HG02798 (cell line): ENCODE measurements at regions not wholly inside any gene's neighbourhood (a gene's known extent, or its start where the extent isn't known, plus 50 kb on each side); places are given as distances from the start of the nearest gene placed in this dataset.

Experiments
- ATAC-seq: cut with Tn5 transposase; IDR thresholded peaks from one replicate; pipeline ENCODE4 v1.9.1; 2021; ENCODE audit warnings: mild to moderate bottlenecking; ENCODE audit not compliant: unreplicated experiment, poor library complexity

DNA sequence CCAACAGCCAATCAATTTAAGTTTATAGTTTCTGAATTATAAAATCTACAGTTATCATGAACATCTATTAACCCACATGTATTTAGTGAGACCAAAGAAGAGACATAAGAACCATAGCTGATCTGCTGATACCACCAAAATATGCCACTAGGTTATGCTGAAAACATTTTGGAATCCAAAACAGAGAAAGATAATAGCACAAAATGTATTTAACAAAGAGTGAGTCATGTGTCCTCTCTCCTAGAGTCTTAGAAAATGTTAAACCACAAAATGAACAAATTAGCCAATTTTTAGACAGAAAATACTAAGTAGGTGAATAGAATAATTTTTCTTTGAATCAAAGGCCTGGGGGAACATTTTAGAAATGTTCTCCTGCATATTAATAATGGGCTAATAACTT, 527.5 kb downstream of the GPAM start:
- no peak for ATAC-seq

DNA sequence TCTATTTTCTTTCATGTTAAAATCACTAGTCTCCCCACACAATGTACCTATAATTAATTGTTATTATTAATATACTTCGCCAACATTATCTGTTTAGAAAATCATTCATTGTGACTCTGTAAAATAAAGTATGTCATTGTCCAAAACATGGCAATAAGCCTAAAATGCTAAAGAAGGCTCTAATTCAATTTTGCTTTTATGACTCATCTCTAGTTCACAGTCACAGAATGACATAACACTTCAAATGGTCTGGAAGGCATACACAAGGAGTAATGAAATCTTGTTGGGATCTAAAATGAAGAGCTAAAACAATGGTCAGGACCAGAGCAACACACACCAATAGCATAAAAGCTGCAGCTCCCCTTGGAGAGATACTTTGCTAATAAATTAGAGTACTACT, 505.8 kb downstream of the GPAM start:
- no peak for ATAC-seq

DNA sequence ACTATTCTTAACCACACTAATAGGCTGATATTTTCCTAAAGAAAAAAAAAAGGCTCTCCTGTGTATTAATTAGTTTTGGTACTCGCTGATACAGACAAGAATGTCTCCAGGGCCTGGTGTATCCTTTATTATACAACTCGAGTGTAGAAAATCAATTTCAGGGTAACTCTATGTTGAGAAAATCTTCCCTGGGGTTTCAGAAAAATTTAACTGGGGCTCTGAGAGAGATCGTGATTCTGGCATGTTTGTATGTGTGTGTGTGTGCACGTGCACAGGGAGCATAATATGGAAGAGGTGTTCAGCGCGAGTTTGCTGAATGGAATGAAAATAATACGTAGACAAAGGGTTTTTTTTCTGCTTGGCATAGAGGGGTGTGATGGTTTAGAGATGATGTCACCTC, 496.8 kb downstream of the GPAM start:
- no peak for ATAC-seq

DNA sequence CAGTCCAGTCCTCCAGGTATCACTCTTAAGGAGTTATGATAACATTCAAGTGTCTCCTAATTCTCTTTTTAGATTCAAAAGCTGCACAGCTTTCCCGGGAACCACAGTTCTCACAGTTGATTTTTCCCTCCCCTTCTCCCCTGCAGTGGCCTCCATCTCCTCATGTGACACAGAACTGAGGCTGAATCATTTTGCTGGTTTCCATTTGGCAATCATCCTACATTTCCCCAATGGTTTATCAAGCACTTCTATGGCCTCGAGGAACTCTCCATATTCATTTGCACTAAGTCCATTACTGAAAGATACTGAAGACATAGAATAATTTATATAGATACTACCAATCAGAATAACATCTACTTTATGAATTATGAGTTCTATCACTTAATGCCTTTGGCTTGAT, 484.9 kb downstream of the GPAM start:
- ATAC-seq = no peak

DNA sequence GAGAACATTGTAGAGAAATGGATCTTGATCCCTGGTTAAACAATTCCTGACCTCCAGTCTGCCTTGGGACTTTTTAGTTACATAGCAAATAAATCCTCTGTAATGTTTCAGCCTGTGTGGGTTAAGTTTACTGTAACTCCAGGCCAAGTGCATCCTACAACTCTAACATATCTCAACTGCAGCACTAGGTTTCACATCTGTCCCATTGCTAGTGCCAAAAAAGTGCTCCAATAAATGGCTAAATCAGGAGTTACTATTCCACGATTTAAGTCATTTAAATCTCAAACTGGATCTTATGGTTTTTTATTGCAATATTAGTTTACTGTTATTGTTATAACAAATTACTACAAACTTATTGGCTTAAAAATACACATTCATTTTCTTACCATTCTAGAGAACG, 479.6 kb downstream of the GPAM start:
- ATAC-seq = no peak

DNA sequence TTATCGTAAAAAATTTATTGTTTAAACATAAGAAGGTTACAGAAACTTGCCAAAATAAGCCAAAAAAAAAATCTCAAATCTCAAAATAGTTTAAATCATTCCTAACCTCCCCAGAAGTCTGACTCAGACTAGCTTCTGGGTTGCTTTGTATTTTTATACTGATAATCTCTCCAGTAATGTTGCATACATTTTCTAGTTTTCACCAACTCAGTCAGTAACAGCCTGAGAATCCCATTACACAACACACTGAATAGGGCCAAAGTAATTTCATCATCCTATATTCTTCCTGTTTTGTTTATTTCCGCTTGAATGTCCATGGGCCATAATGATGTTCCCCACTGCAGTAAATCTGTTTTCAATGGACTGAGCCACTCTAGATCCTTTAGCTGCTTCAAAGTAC, 478.5 kb downstream of the GPAM start:
- no peak for ATAC-seq

DNA sequence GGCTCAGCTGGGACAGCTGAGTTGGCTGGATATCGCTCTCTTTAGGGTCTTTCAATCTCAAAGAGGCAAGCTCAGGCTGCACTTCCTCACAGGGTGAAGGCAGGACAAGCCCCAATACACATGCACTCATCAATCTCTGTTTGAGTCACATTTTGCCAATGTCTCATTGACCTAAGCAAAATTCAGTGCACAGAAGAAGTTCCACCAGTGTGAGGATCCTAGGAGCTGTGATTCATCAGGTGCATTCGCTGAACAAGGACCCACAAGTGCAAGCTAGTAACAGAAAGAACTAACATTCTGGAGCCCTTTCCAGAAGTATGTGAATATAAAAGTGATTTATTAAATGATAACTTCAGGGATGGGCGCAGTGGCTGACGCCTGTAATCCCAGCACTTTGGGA, 477.2 kb downstream of the GPAM start:
- ATAC-seq = no peak

DNA sequence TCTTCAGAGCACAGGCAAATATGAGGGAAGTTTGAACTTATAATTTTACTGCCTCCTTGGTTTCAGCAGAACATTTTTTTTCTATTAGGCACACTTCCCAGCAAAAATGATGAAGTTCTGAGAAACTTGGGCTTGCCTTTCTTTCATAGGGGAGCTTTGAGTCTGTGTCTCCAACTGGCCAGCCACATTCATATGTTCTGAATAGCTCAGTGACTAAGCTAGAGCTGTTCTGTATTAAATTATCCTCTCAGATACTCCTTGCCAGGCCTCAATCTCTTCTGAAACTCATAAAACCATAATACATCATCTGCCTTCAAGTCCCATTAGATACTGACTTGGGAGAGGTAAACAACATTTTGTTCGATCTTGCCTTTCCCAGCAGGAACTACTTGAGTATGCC, 476.5 kb downstream of the GPAM start:
- no peak for ATAC-seq

DNA sequence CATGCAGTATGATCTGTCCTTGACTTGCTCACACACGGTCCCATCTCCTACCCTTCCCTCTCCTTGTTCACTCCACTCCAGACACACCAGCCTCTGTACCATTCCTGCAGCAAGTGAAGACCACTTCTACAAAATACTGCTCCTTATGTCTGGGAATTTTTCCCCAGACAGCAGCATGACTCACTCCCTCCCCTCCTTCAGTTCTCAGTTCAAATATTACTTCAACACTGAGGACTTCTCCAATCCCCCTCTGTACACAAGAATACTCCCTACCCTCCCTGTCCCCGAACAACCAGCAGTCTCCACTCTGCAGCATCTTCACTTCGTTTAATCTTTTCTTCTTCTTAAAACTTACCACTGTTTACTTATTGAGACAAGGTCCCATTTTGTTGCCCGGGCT, 474.0 kb downstream of the GPAM start:
- ATAC-seq = no peak

DNA sequence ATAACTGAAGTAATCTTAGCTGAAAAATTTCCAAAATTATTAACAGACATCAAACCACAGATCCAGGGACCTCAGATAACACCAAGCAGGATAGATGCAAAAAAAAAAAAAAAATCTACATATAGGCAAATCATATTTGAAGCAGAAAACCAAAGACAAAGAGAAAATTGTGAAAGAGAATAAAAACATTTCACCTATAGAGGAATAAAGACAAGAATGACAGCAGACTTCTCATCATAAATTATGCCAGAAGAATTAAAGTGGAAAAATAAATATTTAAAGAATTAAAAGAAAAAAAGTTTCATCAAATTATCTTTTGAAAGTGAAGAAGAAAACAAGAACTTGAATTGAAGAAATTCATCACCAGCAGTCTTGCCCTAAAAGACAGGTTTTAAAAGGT, 467.5 kb downstream of the GPAM start:
- no peak for ATAC-seq

DNA sequence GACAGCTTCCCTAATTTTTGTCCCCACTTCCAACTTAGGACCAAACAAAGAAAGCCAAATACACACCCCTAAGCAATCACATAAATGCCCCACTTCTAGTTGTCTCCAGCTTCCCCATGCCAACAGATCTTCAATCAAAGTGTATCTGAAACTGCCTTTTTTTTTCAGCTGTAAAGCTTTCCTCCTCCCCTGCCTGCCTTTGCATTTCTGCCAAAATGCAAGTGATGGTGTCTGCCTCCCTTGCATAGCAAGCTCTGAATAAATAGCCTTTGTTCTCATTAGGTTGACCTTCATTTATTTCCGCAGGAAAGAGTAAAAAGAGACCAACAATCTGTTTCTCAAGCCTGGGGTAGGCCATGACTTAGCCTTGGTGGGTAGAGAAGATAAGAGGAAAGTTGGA, 459.4 kb downstream of the GPAM start:
- no peak for ATAC-seq

DNA sequence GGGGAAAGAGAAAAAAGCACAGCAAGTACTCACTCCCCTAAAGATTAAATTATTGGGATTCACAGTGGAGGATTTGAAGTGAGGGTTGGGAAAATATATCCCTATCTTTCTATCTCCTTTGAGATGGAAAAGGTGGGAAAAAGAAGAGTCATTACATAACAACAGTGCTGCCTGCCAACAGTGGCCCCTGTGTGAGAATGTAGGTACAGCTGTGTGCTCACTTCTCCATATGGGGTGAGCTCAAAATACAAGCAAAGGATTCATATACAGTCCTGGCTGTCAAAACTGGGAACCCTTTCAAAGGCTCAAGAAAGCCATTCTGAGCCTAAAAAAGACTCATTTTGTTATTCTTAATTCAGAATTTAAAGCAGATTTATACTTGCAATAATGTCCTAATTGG, 458.5 kb downstream of the GPAM start:
- ATAC-seq = no peak

DNA sequence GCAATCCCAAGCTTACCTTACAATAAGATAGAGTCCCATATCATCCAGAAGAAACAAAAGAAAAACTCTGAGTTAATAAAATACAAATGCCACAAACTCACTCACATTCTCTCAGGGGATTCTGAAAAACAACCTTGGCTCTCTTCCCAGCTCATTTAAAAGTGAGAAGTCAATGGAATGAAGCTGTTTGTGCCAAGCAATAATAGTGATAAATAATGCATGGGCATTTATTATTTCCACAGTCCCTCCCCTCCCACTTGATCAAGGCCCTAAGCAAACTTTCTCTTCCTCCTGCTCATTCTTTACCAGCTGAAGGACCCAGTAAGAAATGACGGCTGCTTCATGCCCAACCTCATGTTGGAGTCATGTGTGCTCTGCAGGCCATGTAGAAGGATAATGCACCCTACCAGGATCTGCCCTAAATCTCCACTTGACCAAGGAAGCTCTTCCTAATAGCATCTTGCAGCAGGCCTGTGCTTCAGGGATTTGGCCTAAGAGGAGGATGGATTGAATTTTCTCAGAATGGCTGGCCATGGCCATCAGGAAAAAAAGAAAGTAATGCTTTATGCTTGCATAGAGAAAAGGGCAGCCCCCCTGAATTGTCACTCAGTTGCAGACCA, 451.3 kb downstream of the GPAM start:
- no peak for ATAC-seq

DNA sequence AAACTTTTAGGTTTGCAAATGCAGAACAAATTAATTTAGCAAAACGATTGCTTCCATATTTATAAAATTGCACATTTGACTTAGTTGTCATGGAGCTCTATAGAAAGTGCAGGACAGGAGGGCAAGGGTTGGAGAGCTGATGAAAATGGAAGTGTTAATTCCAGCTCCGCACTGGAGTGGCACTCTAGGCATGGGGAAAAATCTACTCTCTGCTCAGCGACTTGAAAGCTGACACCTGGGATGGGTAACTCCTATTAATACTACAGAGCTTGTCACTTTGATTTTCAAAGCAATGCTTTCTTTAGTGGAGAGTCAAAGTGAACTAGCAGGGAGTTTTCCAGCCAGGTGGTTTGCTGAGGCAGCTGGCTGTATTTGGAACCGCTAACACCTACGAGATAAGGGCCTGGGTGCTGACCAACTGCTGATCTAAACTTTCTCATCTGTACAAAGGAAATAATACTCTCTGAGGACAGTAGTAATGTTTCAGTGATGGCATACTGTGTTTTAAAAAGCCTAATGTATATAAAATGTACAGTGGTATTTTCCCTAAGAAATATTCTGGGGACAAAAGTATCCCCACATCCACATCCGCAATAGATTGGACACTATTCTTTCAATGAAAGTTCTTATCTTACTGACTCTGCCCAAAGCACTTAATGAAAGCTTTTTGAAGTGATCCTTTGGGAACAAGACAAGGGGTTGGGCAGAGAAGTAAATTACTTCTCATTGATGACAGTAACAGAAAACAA, 444.3 kb downstream of the GPAM start:
- no peak for ATAC-seq

DNA sequence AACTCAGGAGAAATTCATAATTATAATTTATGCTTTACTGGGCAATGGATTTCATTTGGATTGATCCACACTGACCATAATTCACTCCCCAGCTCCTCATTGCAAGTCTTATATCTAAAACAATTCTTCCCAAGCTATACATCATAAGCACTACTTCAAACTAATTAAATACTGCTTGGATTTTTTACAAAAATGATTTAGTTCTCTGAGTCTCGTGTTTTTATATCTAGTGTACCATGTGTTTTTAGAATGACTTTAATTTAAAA, 443.8 kb downstream of the GPAM start:
- no peak for ATAC-seq

DNA sequence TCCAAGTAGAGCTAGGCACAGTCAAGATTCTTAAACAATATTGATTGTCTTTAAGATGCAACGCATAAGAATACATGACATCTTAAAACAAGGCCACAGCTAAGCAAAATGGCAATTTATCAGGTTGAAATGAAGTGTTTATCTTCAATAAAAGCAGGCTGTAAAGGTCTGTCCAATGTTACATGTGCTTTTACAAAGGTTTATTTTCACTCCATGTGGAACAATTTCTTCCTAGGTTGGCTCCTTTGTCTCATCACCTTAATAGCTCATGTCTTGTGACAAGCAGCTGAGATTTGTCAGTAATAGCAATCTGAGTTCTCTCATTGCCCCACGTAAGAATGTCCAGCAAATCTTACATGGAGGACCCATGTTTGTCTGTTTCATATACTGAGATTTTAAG, 437.6 kb downstream of the GPAM start:
- no peak for ATAC-seq

DNA sequence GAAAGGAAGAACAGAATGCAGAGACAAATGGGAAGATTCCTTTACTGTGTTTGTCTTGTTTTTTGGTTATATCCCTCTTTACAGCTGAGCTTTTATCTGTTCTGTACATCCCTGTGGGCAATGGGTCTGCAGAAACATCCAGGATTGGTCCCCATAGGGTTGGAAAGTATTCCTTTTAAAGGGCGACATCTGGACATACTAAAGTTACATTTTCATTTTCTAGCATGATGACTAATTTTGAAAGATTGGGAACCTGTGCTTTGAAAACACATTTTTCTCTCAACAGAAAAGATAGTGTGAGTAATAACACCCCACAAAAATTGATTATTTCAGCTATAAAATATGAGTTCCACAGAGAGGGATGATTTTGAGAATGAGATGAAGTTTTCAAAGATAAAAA, 435.8 kb downstream of the GPAM start:
- ATAC-seq = no peak

DNA sequence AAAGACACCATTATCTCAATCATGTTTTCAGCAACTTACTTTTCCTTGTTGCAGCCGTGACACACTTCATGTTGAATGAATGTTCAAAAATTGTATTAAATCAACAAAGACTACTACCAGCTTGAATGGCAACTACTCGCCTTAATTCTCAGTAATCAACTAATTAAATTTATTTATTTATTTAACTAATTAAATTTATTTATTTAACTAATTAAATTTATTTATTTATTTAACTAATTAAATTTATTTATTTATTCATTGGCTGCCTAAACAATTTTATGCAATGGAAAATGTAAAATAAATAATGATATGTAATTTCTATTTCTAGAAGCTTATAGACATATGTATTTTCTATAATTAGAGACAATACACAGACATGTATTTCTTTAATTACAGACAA, 435.4 kb downstream of the GPAM start:
- no peak for ATAC-seq

DNA sequence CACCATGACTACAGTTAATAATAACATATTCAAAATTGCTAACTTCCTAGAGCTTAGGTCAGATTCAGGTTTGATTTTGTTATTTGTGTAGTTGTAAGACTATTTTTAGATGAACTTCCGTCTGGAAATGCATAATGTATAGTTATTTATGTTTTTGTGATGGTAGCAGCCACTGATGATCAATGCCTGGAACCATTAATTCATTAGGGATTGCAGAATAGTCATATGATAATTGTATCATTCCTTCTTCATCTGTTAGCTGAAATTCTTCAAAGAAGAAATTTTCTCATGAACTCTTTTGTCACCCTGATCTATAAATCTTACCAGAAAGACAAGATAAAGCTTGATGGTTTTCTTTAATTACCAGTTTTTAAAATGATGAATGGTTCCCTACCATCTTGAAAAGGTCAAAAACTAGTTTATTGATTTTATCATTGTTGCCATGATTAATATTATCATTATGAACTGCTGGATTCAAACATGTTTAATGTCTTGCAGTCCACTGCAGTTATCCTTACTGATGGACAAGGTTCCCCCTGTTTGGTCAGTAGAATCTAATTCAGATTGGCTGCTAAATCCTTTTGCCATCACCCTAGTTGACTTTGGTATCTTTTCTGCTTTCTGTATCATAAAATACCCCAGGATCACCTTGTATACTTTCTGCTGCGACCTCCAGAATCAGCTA, 433.3 kb downstream of the GPAM start:
- ATAC-seq = no peak

DNA sequence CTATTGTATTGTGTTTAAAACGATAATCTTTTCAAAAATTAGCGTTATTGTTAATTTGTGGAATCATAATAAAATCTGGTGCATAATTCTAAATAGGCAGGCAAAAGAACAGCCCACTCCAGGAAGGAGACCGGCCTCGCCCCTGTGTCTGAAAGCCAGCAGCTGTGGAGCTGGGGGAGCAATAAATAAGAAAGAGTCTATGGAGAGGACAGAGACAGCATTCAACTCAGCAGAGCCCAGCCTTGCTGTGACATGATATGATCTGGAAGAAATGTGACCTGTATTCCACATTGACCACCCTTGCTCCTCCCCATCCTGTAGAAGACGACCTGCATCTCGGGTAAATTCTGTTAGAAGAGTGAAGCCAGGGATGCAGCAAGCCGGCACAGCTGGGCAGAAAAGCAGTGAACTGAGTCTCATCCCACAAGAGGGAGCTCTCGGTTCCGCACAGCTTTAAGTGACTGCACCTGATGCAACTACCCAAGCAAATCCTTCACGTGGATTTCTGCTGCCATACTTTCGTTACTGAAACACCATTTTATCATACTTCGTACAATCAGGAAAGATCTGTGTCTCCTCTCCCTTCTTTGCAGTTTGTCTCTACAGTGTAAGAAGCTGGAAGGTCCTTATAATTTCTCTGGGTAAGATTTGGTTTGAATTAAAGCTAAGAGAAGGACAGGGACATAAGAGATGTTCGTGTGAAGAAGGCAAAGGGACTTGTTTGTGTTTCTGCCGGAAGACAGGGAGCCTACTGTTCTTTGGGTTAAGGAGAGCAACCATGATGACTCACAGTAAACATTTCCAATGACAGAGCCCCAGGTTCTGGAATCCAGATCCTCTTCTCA, 427.1 kb downstream of the GPAM start:
- peak; percentile 75 for ATAC-seq

DNA sequence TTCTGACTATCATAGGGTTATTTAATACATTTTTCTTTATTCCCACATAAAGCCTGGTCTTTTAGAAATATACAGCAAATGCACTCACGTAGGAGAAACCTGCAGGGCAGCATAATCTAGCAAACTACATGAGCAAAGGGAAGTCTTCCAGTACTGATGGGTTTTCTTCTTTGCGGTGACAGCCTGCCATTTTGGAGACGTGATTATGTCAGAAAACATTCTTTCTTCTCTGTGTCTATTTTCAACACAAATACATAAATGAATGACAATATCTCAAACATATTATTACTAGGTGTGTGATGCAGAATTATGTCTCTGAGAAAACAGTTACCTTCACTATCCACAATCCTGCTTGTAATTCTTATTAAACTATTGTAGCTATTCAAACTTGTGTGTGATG, 425.0 kb downstream of the GPAM start:
- ATAC-seq = no peak
